Stimulated activated memory B cell treated with anti-CD40 and anti-IgM and Interleukin-4, amounts not matched to agents 10 μg/mL and 1 μg/mL and 100 μg/mL, for 72 hours (primary cell): ENCODE measurements at regions not wholly inside any gene's neighbourhood (a gene's known extent, or its start where the extent isn't known, plus 50 kb on each side); places are given as distances from the start of the nearest gene placed in this dataset.

ENCODE experiments used
- ATAC-seq: fragments of 150-1000 bp; cut with Tn5 transposase; 2 replicates; pipeline ENCODE4 v1.10.0; 2021
- H3K27ac Mint-ChIP-seq: one replicate; pipeline ENCODE4 v1.8.0; 2022; ENCODE audit warnings: mild to moderate bottlenecking, mixed read lengths
- H3K27me3 Mint-ChIP-seq: one replicate; pipeline ENCODE4 v1.8.0; 2022; ENCODE audit warnings: mixed read lengths
- H3K36me3 Mint-ChIP-seq: one replicate; pipeline ENCODE4 v1.8.0; 2022; ENCODE audit warnings: mixed read lengths
- H3K4me1 Mint-ChIP-seq: one replicate; pipeline ENCODE4 v1.8.0; 2022; ENCODE audit warnings: mixed read lengths
- H3K4me3 Mint-ChIP-seq: one replicate; pipeline ENCODE4 v1.8.0; 2022; ENCODE audit warnings: mild to moderate bottlenecking, moderate library complexity, mixed read lengths
- H3K9me3 Mint-ChIP-seq: one replicate; pipeline ENCODE4 v1.8.0; 2022; ENCODE audit warnings: mixed read lengths

DNA sequence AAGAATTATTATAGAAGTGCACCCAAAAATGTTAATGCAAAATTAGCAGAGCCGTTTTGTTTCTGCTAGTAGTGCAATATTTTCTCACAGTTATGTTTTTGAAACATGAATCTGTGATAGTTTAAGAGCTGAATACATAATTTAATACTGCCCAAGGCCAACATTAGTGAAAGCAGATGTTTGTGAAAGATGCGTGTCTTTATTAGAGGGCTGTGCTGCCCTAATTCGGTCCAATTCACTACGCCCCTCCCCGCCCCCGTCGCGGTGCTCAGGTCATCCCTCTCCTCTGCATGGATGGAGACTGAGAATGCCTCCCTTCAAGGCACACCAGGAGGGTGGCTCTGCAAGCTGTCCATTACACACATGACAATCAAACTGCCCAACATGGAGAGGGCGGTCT lies 172.0 kb downstream of the TEX36 start:
- Mint-ChIP-seq H3K4me1 (no peaks in the 10 kb centered on the region), H3K27me3 (peaks cover 14% of the 10 kb centered on the region), H3K4me3 (no peak overlapping the region), H3K36me3 (no peaks in the 10 kb centered on the region), H3K27ac (no peak overlapping the region), H3K9me3 (no peaks in the 10 kb centered on the region)
- ATAC-seq: no peak

DNA sequence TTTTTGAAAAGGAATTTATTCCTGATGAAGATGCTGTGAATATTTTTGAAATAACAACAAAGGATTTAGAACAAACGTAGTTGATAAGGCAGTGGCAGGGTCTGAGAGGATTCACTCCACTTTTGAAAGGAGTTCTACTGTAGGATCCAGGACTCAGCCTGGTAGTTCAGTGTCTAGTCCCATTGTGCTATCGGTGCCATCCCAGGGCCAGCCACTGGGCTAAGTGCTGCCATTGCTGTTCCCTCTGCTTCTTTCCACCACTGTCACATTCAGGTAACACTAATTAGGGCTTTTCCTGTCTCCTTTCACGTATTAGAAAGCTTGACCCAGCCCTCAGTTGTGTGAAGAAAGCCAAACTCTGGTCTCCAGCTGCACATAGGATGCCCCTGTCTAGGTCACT lies 177.3 kb downstream of the TEX36 start:
- Mint-ChIP-seq H3K4me1 (no peaks in the 10 kb centered on the region), H3K9me3 (no peaks in the 10 kb centered on the region), H3K27me3 (no peaks in the 10 kb centered on the region), H3K36me3 (no peaks in the 10 kb centered on the region), H3K27ac (no peak overlapping the region), H3K4me3 (no peak overlapping the region)
- ATAC-seq: no peak

DNA sequence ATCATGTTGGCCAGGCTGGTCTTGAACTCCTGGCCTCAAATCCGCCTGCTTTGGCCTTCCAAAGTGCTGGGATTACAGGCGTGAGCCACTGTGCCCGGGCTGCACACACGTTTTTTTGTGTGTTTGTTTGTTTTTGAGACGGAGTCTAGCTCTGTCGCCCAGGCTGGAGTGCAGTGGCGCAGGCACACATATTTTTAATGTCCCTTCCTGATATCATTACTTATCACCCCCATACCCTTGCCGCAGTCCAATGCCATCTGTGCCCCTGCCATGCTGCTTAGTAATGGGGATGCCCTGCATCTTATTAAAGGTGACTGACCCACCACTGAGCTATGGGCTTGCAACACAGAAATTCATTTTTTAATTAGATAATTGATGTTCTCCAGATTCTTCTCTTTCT lies 180.7 kb downstream of the TEX36 start:
- H3K4me1 Mint-ChIP-seq: no peaks in the 10 kb centered on the region
- H3K4me3 Mint-ChIP-seq: no peak overlapping the region
- H3K9me3 Mint-ChIP-seq: no peaks in the 10 kb centered on the region
- H3K27me3 Mint-ChIP-seq: no peaks in the 10 kb centered on the region
- no peaks in the 10 kb centered on the region for H3K36me3 Mint-ChIP-seq
- no peak for ATAC-seq
- H3K27ac Mint-ChIP-seq: no peak overlapping the region

DNA sequence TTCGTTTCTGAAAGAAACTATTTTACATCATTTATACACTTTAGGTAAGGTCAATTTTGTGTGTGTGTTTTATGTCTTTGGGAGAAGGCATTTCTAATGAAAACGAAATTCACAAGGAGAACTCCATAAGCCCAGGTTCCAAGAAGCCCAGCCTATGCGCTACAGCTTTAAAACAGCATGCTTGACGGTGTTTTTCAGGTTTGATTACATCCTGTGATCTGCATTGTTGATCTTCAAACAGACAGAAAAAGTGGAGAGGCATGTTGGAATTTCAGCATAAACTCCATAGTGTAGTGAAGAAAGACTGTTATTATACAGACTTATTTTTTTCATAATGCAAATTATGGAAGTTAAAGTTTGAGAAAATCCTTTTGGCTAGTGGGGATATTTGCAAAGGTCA lies 187.6 kb downstream of the TEX36 start:
- Mint-ChIP-seq H3K9me3 (peaks cover 2% of the 10 kb centered on the region), H3K27ac (no peak overlapping the region), H3K4me3 (no peak overlapping the region), H3K27me3 (no peaks in the 10 kb centered on the region), H3K4me1 (no peaks in the 10 kb centered on the region), H3K36me3 (no peaks in the 10 kb centered on the region)
- no peak for ATAC-seq

DNA sequence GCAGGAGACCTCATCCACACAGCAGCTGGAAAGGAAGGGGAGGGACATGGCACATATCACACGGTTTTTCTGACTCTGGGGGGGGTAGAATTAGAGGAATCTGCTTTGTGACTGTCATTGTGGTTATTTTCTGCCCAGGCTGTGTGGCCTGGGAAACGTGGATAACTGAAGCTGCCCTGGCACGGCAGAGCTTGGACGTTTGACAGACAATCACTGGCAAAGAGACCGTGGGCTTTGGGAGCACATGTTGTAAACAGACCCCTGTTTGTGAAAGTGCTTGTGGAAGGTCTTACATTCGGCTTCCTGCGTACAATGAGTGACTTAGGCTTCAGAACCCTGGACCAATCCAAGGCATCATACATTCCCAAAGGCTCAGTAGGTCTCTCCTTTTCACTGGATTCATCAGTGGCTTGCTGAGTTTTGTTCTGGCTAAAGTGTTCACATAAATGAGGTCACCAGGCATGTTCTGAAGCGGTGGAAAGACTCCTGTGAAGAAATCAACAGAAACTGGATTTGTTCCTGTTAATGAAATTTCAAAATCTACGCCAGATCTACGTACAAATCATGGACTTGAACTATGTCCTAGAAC lies 188.2 kb downstream of the TEX36 start:
- Mint-ChIP-seq H3K27ac (no peak overlapping the region), H3K4me3 (no peak overlapping the region), H3K27me3 (no peaks in the 10 kb centered on the region), H3K9me3 (peaks cover 2% of the 10 kb centered on the region), H3K36me3 (no peaks in the 10 kb centered on the region), H3K4me1 (no peaks in the 10 kb centered on the region)
- ATAC-seq: no peak

DNA sequence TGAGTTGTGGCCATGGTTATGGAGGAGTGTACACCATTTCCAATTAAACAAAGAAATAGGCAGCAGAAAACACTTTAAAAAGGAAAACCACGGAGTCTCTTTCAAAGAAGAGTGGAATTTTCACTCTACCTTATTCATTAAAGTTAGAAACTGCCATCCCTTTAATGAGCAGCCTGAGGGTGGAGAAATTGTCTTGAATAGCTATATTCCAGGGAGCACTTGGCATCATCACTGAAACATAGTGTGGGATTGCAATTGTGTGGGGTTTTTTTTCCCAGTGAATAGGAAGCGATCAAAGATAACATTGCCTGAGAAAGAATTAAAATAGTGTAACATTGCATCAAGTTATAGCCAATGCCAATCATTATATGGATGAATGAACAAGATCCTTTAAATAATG lies 191.6 kb downstream of the TEX36 start:
- no peak overlapping the region for H3K27ac Mint-ChIP-seq
- H3K4me3 Mint-ChIP-seq: no peak overlapping the region
- H3K4me1 Mint-ChIP-seq: no peaks in the 10 kb centered on the region
- H3K36me3 Mint-ChIP-seq: no peaks in the 10 kb centered on the region
- peaks cover 2% of the 10 kb centered on the region for H3K9me3 Mint-ChIP-seq
- no peaks in the 10 kb centered on the region for H3K27me3 Mint-ChIP-seq
- ATAC-seq: no peak

DNA sequence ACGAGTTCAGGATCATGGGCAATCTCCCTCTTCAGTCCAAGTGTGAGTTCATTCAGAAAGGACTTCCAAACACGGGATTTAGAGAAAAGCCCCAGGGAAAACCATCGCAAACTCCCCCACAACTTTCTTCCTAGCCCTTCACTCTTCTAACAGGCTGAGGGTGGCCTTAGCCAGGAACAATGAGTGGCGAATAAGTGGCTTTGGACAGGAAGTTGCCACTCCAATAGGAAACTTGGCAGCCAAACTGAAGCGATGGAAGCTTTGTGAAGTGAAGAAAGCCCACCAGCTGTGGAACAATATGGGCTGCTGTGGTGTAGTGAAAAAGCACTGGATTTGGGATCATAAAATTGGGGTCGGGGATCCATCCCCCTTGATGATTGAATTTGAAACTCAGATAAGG lies 193.2 kb downstream of the TEX36 start:
- Mint-ChIP-seq H3K27ac (no peak overlapping the region), H3K4me1 (no peaks in the 10 kb centered on the region), H3K9me3 (peaks cover 2% of the 10 kb centered on the region), H3K36me3 (no peaks in the 10 kb centered on the region), H3K27me3 (no peaks in the 10 kb centered on the region), H3K4me3 (no peak overlapping the region)
- ATAC-seq: no peak

DNA sequence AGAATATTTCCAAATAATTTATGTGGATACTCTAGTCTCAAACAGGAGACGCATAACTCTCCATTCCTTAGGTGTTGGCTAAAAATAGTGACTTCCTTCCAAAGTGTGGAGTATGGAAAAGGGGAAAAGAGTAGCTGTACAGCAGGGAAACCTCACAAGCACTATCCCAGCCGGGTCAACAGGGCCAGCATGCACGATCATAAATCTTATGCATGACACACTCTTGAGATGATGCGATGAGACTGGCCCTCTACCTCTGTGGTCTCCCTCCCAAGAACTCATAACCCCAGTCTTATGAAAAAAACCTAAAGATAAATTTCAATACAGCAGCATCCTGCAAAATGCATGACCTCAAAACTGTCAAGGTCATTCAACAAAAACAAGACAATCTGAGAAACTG lies 197.3 kb downstream of the TEX36 start:
- ATAC-seq: no peak
- no peak overlapping the region for H3K4me3 Mint-ChIP-seq
- H3K27ac Mint-ChIP-seq: no peak overlapping the region
- no peaks in the 10 kb centered on the region for H3K4me1 Mint-ChIP-seq
- peaks cover 15% of the 10 kb centered on the region for H3K27me3 Mint-ChIP-seq
- no peaks in the 10 kb centered on the region for H3K9me3 Mint-ChIP-seq
- H3K36me3 Mint-ChIP-seq: no peaks in the 10 kb centered on the region

DNA sequence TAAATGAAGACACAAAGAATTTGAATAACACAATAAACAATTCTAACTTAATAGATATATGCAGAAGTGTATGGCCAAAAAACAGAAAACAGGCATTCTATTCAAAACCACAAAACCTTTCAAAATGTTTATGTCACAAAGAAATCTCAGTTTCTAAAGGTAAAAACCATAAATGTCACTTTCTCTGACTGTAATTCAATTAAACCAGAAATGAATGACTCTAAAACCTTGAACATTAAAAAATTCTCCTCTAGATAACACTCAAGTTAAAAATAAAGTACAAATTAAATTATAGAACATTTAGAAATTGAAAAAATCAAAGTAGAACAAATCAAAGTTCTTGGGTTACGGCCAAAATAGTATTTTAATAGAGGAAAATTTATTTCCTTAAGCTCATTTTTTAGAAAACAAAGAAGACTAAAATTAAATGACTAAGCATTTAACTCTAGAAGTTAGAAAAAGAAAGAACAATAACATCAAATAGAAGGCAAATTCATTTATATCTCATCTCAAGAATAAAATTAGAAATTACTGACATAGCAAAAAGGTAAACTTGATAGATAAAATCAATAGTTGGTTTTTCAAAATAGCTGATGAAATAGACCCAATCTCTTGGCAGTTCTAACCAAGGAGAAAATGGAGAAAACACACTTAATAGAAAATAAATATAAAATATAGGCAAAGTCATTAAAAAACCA lies 198.8 kb downstream of the TEX36 start:
- Mint-ChIP-seq H3K4me3 (no peak overlapping the region), H3K9me3 (no peaks in the 10 kb centered on the region), H3K27me3 (peaks cover 30% of the 10 kb centered on the region)

DNA sequence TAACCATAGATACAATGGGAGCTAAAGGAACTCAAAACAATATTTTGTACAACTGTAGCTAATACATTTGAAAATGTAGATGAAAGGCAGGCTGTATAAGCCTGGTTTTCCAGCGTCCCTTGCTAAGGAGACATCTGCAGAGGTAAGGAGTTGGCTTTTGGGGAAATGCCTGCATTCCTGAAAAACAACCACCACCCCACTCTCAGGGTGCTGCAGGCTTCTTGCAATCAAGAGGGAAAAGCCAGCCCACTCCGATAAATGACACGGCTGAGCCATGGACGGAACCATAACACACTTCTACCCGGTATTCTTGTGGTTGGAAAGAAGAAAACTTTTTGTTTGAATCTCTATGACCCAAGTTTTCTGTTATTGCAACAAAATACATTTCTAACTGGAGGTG lies 200.3 kb downstream of the TEX36 start:
- Mint-ChIP-seq H3K27ac (no peak overlapping the region), H3K4me3 (no peak overlapping the region), H3K4me1 (no peaks in the 10 kb centered on the region), H3K36me3 (no peaks in the 10 kb centered on the region), H3K9me3 (no peaks in the 10 kb centered on the region), H3K27me3 (peaks cover 31% of the 10 kb centered on the region)
- no peak for ATAC-seq

More for the DNA sequence above, 198.8 kb downstream of the TEX36 start:
- H3K27ac Mint-ChIP-seq: no peak overlapping the region
- no peaks in the 10 kb centered on the region for H3K4me1 Mint-ChIP-seq
- no peak for ATAC-seq
- no peaks in the 10 kb centered on the region for H3K36me3 Mint-ChIP-seq

DNA sequence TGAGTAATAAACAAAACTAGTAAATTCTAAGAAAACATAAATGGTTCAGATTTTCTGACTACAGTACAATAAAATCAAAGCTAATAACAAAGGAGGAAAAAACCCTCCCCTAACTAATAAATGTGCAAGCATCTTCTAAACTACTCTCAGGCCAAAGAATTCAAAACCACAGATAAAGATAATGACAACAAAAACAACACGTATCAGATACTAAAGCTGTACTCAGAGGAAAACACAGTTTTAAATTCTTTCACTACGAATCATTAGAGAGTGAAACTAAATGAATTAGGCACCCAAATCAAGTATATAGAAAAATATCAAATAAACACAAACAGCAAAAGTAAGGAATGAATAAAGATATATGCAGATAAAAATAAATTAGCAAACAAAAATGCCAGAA lies 200.9 kb downstream of the TEX36 start:
- Mint-ChIP-seq H3K27me3 (peaks cover 31% of the 10 kb centered on the region), H3K4me3 (no peak overlapping the region)
- ATAC-seq: no peak

DNA sequence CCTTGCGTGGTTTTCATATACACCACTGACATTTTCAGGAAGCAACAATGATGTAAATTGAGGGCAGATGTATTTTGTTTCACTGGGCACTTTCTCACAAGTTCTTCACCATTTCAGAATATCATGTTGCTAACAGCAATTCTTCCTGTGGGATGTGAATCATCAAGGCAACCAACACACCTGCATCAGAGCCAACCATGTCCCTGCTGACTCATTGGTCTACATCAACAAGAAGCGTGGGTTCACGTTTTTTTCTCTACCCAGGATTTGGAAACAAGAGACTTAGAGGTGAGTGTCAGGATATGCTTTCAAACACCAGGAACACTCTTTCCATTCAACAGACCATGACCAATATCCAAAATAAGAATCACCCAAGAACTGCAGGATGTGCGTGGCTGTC lies 203.9 kb downstream of the TEX36 start:
- no peak overlapping the region for H3K4me3 Mint-ChIP-seq
- no peaks in the 10 kb centered on the region for H3K4me1 Mint-ChIP-seq
- H3K36me3 Mint-ChIP-seq: no peaks in the 10 kb centered on the region
- H3K9me3 Mint-ChIP-seq: no peaks in the 10 kb centered on the region
- ATAC-seq: no peak
- peaks cover 31% of the 10 kb centered on the region for H3K27me3 Mint-ChIP-seq
- no peak overlapping the region for H3K27ac Mint-ChIP-seq

More for the DNA sequence above, 200.9 kb downstream of the TEX36 start:
- Mint-ChIP-seq H3K36me3 (no peaks in the 10 kb centered on the region), H3K9me3 (no peaks in the 10 kb centered on the region), H3K4me1 (no peaks in the 10 kb centered on the region), H3K27ac (no peak overlapping the region)

DNA sequence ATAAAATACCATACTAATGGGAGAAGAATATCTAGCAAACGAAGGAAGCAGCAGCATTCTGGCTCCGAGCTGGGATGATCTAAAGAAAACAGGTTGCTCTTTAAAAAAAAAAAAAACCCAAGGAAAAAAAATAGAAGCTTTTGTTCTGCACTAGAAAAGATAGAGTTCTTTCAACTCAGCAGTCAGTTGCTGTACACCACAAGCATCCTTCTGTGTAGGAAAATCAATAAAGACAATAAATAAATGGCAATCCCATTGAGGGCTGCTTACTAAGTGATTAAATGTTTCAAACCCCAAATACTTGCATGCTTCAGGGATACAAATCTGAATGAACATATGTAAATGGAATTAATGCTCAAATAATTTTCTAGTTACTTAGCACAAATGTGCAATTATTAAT lies 207.1 kb downstream of the TEX36 start:
- no peak overlapping the region for H3K4me3 Mint-ChIP-seq
- no peak overlapping the region for H3K27ac Mint-ChIP-seq
- H3K4me1 Mint-ChIP-seq: no peaks in the 10 kb centered on the region
- H3K9me3 Mint-ChIP-seq: no peaks in the 10 kb centered on the region
- H3K27me3 Mint-ChIP-seq: peaks cover 18% of the 10 kb centered on the region
- no peaks in the 10 kb centered on the region for H3K36me3 Mint-ChIP-seq
- ATAC-seq: no peak

DNA sequence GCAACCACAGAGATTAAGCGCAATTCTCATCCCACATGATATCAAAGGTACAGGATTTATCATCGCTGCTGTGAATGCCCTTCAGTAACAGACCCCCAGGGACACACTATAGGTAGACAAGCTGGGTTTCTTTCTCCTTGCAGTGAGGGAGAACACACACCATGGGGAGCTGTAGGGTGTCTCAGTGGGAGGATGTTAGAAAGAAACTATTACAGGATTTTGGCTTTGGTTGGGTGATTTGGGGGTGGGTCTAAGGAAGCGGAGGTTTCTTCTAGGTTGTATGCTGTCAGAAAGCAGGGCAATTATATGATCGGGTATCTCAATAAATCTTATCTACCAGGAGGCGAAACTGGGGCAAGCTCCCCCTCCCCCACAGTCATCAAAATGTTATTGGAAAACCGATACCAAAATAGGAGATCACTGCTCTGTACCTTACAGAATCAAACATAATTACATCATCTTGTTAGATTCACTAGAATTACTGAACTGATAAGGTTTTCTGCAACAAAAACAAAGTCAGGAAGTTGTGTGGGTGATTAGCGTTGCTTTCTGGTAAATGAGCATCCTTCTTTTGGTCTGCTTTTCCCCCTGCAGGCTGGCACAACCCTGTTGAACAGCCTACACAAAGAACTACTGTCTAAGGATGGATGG lies 209.7 kb downstream of the TEX36 start:
- Mint-ChIP-seq H3K27ac (no peak overlapping the region), H3K4me3 (no peak overlapping the region), H3K4me1 (no peaks in the 10 kb centered on the region), H3K36me3 (no peaks in the 10 kb centered on the region), H3K9me3 (no peaks in the 10 kb centered on the region), H3K27me3 (peaks cover 8% of the 10 kb centered on the region)
- no peak for ATAC-seq

DNA sequence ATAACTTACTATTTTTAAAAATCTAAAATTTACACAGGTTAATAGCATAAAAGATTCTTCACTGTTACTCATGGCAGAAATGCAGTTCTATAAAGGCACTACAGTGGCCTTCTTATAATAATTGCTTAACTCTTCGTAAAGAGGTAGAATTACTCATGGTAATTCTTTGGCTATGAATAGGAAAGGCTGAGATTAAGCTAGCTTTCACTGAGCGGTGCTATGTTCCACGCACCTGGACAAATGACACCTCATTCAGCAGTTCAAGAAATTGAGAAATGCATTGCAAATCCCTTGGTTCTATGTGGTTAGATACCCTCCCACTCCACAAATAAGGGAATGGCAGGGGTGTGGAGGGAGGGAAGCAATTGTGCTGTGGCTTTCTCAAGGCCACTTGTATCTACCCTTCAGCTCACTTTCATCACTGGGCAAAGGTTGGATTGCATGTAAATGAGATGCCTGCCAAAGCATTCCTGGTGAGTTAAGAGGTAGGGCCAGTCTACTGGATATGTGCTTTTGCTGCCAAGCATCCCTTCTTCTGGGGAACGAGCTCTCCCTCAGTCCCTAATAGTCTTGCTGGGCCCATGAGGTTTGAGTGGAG lies 210.9 kb downstream of the TEX36 start:
- H3K4me1 Mint-ChIP-seq: no peaks in the 10 kb centered on the region
- H3K27ac Mint-ChIP-seq: no peak overlapping the region
- H3K36me3 Mint-ChIP-seq: no peaks in the 10 kb centered on the region
- no peaks in the 10 kb centered on the region for H3K9me3 Mint-ChIP-seq
- peaks cover 15% of the 10 kb centered on the region for H3K27me3 Mint-ChIP-seq
- no peak for ATAC-seq
- no peak overlapping the region for H3K4me3 Mint-ChIP-seq

DNA sequence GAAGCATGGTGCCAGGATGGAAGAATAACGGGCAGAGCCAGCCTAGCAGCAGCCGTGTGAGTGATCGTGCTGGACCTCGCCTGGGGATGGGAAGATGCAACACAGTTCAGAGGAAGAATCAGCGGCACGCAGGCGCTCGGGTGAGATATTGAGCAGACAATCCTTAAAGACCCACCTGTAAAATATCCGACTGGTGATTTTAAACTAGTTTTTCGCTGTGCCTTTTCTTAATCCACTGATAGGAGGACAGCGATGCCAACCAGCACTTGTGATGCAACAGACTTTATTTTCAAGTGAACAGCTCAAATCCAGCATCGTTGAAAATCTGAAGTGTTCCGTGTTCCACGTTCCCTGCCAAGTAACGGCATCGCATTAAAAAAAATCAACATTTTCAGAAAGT lies 214.7 kb downstream of the TEX36 start:
- Mint-ChIP-seq H3K27me3 (peaks cover 15% of the 10 kb centered on the region), H3K4me1 (no peaks in the 10 kb centered on the region), H3K36me3 (no peaks in the 10 kb centered on the region), H3K27ac (no peak overlapping the region), H3K4me3 (no peak overlapping the region), H3K9me3 (no peaks in the 10 kb centered on the region)
- no peak for ATAC-seq
